Stimulated activated CD8-positive, alpha-beta memory T cell treated with anti-CD3 and anti-CD28 coated beads, Interleukin-4, amount 100 ng/mL, for 48 hours (primary cell): ENCODE measurements at regions not wholly inside any gene's neighbourhood (a gene's known extent, or its start where the extent isn't known, plus 50 kb on each side); places are given as distances from the start of the nearest gene placed in this dataset.

Experiments used
- DNase-seq: peaks from one replicate; pipeline ENCODE4 v3.0.0-alpha.2; 2020

DNA sequence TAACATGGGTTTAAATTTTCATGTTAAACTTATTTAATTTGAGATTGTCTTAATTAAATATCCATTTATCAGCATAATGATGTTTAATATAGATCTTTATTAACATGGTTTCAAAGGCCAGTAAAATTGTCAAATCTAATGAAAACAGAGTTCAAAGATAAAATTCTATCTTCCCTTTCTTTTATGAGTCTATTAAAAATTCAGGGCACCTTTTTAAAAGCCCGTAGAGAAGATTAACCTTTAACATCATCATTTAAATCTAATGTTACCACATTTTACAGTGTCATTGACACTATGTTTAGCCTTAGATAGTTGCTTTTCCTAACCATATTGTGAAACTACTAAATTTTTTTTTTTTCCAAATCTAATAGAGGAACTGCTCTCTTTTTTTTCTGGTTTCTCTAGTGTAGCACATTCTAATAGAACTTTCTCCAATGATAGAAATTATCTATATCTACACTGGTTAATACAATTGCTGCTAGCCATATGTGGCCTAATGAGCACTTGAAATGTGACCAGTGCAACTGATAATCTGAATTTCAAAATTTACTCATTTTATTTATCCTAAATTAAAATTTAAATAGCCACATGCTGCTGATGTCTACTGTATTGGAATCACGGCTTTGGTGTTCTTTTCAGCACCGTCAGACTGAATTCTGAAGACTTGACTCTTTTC lies 410.9 kb downstream of the UTRN start:
- DNase-seq = no peak

DNA sequence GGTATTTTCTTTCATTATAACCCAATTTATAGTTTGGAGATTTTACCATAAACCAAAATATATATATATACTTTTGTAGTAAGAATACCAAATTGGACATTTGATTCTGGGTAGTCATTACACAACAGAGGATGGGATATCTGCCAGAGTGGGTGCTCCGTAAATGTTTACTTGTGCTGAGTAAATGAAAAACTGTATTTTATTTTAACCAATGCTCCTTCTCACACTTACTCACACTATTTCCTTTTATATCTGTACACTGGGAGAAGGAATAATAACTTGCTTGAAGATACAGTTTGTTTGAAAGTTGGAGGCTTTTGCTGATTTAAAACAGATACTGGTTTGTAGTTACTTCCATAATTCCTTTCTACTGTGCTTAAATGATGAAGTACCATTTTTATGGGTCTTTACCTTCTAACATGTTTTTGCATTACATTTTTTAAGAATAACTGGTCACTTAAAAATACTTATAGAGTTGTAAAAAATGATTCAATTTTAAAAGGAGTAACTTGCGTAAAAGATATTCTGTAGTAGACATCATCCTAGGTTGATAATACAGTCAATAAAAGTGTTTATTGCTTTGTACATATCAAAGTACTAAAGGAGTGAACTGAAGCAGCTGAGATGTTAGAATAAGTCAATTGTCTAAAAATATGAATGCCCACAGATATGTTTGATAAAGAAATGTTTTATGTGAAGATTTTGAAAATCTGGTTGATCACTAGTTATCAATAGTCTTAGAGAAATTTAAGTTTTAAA lies 411.7 kb downstream of the UTRN start:
- no peak for DNase-seq

DNA sequence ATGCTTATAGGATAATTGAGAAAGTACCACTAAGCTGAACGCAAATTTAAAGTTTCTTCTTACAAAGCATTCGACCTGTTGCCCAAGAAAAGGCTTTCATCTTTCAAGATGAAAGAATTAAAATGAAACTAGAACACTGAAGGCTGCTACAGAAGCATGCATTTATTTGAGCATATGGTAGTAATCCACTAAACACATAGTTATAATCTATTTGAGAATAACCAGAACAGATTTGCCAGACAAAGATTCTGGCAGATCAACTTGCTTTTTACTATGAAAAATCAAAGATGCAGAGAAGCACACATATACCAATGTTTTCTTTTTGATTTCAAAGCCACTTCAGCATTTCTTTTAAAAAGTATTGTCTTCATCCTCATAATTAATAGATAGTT lies 412.2 kb downstream of the UTRN start:
- no peak for DNase-seq

DNA sequence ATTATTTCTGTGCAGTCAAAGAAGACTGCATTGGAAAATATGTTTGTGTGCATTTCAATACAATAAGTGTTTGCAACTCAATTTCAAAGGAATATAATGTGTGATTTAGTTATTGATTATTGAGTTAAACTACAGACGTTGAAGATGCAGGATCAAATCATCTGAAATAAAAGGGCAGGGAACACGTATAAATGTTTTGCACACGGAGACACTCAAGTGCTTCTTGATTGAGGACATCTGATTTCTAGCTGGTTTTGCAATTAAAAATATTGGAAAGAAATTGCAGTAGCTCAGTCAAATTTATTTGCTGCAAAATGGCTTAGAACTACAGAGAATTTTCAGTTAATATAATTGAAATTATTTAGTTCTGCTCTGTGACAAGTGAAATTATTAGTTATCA lies 412.7 kb downstream of the UTRN start:
- no peak for DNase-seq

DNA sequence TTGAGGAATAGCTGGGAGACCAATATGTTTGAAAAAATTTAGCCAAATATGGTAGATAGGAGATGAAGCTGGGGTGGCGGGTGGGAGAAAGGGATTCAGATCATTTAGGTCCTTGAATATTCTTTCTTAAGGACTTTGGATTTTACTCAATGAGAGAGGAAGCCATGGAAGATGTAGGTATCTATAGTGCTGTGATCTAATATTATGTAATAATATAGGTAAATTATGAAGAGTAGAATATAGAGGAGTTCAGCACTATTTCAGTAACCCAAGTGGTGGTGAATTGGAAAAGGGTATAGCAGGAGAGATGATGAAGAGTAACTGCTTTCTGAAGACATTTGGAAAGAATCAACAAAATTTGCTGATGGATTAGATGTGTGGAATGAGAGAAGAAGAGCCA lies 417.6 kb downstream of the UTRN start:
- DNase-seq = no peak

DNA sequence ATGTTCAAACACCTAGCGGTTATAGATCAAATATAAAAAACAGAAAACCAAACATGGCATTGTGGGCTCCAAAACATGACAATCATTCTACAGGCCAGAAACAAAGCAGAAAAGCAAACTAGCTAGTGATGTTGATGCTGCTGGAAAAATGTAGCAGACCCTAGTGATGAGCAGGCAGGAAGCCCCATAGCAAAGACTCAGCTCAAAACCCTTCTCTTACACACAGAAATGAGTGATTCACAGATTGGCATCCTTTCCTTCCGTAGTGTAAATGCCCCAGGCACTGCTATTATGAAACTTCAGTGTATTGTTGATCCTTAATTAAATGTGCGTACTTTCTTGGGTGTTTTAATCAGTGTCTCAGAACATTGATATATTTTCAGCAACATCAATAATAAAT lies 425.1 kb downstream of the UTRN start:
- DNase-seq = no peak

DNA sequence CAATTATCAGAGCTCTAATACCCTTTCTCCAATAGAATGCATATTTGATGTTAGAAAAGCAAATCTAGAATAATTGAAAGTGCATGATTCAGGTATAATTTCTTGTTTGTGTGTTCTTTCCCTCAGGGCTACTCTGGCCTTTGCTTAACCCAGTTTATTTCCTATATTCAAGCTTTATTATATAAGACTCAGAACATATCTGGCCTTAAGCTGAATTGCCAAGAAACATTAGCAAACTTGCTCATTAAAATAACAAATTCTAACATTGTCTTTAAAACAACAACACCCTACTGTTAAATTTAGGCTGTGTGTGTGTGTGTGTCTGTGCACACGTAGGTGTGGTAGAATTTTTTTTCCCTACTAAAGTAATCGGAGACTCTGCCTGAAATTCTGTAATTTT lies 426.5 kb downstream of the UTRN start:
- no peak for DNase-seq

DNA sequence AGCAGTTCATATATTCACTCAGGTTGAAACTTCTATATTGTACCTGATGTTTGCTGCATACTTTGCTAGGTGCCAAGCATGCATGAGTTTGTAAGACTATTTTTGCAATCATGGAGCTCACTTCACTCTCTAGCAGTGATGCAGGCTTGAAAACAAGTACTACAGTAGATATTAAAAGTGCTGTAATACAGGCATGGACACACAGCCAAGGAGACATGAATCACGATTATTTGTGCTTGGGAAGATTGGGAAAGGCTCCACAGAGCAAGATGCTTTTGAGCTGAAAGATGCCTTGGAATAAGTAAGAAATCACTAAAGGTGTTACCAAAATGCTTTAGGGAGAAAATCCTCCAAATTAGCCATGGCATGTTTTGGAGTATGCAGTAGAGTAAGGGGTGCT lies 427.4 kb downstream of the UTRN start:
- no peak for DNase-seq

DNA sequence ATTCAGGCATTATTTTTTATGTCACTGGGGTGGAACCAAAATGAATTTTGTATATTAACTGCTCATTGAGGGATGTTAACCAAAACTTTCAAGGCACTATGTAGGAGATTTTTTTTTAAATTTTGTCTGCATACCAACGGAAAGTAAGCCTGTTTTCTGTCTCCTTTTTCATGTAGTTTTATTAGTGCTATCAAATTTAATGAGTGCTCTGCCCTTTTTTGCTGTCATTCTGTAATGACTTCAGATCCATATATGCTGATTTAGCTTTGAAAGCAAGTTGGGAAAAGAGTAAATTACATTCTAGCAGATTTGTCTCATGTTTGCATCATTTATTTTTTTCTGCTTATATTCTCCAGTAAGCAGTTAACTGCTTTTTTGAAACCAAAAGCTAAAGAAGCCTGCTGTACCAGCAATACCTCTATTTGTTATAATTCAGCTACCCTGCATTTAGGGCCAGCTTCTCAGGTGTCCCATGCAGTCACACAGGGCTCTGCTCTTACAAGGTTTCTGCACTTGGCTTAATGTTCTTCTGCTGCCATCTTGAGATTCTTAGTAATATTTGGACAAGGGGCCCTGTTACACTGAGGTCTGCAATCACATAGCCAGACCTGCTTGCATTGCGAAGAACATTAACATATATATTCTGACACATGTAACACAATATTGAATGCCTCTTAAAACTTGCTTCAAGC lies 429.0 kb downstream of the UTRN start:
- DNase-seq = no peak

DNA sequence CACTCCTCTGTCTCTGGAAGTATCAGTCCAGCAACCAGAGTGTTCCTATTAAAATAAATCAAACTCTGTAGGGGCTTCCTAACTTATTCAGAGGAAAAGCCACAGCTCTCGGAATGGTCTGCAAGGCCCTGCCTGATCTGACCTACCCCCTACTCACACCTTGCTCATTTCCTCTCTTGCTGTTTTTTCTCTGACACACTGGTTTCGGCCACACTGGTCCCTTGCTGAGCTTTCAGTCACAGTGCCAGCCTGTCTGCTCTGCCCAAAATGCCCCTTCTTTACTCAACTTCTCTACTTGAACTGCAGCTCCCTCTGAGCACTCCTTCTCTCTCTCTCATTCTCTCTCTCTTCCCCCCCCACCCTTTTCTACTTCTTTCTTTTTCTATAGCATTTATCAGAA lies 430.2 kb downstream of the UTRN start:
- DNase-seq = peak; percentile 30

DNA sequence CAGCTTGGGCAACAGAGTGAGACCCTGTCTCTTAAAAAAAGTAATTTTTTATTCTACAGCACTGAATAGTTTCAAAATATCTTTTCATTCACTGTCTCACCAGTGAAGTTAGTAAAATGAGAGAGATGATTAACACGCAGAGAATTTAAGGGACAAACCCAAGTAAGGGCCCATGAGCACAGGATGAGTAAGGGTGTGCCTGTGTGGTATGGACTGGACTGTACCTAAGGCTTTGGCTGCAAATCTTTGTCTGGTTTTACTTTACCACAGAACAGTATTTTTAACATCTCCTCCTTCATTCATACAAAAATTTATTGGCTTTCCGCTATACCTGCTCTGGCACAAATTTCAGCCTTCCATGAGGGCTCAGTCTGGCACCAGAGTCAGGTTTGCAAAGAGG lies 433.3 kb downstream of the UTRN start:
- no peak for DNase-seq

DNA sequence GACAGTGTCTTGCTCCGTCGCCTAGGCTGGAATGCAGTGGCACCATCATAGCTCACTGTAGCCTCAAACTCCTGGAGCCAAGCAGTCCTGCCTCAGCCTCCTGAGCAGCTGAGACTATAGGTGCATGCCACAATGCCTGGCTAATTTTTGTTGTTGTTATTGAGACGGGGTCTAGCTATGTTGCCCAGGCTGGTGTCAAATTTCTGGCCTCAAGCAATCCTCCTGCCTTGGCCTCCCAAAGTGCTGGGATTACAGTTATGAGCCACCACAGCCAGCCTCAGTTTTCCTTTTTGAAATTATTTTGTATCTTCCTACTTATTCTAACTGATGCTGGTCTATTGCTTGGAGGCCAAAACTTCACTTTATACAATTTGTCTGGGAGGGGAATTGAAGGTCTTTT lies 436.1 kb downstream of the UTRN start:
- DNase-seq = no peak

DNA sequence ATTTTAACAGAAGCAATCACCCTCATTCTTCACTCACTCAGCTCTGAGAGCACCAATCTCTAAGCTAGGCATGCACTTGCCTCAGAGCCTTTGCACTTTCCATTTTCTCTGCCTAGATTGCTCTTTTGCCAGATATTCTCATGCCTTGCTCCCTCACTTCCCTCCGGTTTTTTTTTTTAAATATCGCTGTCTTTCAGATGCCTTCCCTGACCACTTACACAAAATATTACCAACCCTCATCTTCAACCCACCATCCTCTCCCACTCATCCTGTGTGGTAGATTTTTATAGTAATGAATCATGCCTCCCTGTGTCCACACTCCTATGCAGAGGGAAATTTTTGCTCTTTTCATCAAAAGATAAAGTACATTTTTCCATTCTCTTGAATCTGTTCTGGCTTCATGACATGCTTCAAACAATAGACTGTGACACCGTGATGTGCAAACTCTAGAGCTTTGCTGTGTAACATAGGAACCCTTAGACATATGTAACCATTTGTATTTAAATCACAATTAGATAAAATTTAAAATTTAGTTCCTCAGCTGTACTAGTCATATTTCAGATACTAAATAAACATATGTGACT lies 437.1 kb downstream of the UTRN start:
- DNase-seq = no peak

DNA sequence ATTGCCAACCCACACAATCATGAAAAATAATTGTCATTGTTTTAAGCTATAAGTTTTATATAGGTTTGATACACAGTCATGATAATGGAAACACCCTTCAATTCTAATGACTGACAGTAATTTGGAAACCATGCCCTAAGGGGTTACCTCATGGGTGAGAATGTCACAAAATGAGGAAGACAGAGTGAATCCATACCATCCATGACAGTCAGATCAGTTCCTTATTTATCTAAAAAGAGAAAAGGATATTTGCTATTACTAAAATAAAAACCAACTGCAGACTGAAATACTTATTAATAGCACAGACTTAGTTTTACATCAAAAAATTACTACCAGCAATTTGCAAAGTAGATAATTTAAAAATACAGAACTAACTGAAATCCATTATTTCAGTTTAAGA lies 437.8 kb downstream of the UTRN start:
- no peak for DNase-seq

DNA sequence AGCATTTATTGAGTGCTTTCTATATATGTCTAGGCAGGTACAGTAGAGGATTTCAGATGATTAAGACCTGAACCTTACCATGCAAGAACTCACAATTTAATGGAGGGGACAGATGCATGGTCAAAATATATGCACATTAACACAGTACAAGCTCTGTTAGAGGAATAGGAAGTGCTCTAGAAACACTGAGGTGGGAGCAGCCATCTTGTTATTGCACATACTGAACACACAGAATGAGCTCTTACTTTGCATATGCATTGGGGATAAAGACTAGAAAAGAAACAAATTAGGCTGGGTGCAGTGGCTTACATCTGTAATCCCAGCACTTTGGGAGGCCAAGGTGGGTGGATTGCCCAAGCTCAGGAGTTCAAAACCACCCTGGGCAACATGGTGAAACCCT lies 438.3 kb downstream of the UTRN start:
- no peak for DNase-seq

DNA sequence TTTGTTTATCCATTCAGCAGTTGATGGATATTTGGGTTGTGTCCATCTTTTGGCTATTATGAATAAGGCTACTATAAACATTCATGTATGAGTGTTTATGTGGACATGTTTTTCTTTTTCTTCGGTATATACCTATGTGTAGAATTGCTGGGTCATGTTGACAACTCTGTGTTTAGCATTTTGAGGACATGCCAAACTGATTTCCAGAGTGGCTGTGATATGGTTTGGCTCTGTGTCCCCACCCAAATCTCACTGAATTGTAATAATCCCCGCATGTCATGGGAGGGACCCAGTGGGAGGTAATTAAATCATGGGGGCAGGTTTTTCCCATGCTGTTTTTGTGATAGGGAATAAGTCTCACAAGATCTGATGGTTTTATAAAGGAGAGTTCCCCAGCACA lies 439.7 kb downstream of the UTRN start:
- DNase-seq = no peak

DNA sequence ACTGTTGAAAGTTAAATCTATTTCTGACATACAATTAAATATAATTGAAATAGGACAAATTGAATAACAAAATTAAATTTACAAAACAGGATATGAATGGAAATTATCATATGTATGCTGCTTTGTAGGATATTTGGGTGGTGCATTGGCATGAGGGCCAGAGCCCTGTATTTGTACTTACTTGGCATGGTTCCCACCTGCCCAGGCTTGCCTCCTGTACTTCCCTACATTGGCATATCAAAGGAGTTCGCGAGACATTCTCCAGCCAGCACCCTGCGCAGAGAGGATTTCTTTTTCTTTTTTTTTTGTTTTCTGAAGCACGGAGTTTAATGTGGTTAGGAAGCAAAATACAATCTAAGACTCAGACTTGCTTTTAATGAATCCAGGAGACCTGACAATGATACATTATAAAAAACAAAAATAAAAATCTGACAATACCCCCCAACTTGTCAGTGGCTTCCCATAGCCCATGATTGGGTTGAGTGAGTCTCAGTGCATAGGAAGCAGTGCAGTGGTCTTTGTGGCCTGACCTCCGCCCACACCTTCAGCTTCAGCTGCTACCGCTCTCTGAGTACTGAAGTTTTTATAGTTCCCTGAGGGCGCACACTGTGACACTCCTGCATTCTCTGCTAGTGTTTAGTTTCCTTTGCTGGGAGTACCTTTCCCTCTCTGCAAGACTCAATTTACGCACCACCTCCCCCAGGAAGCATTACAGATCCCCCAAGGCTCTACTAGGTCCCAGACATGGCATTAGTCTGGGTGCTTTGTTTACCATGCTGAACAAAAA lies 440.8 kb downstream of the UTRN start:
- DNase-seq = peak; percentile 61

DNA sequence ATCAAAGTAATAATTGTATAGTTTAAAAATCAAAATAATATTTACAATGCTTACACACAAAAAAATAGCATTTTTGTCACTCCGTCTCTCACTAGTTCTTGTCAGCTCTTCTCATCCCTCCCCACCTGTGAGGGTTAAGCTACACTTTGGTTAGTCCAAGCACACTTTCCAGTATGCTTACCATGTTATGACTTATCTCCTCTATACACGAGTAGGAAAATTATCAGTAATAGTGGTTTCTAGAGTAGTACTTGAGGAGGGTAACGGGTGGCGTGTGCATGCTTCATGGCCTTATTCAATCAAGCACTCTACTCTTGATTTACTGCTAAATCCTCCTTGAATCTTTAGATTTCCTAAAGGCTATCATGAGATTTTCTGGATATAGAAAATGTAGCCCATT lies 443.7 kb downstream of the UTRN start:
- no peak for DNase-seq

DNA sequence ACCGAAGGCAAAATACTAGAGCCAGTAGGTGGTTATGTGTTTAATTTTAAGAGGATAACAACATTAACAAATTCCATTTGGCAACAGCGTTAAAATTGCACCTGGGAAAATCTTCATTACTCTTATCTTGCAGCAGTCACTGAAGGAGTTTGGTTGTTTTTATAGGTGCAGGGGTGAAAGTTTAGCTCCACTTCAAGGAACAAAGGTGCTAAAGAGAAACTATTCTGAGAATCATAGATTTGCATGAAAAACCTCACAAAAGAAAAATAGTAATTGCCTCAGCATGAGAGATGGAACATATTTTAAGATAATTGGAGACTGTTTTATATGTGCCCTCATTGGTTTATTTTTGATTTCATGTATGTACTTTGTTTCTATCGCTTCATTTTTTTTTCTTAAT lies 444.4 kb downstream of the UTRN start:
- no peak for DNase-seq

DNA sequence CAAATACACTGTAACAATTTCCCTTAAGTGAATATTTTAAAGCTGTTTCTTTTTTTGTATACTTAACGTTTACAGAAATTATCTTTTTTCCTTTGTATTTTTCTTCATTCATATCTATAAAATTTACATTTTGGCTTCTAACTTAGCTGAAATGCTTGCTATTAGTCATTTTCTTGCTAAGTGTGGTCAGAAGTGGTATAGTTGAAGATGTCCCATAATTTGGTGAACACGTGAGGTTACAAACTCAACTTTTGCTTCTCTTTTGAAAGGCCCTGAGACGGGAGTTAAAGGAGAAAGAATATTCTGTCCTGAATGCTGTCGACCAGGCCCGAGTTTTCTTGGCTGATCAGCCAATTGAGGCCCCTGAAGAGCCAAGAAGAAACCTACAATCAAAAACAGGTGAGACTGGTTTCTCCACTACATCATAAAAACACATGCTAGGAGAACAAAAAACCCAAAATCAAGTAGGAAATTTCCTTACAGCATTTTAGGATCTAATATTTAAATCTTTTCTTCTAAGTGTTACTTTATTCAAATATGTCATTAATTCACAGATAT lies 445.0 kb downstream of the UTRN start:
- DNase-seq = no peak

DNA sequence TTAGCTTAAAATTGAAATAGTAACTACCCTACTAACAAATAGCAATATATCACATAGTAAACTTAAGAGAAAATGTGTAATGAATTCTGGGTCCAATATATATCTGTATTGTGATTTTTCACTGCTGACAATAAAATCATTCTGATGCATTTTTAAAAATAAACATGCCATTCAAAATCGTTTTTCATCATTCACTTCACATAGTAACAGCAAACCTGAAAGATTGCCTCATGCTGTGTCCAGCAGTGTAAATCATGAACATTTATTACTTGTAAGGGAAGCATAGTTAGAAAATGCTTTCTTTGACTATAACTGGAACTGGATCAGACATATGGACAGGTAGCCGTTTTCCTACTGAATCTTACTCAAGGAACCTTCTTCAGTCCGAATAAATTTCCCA lies 446.1 kb downstream of the UTRN start:
- no peak for DNase-seq

DNA sequence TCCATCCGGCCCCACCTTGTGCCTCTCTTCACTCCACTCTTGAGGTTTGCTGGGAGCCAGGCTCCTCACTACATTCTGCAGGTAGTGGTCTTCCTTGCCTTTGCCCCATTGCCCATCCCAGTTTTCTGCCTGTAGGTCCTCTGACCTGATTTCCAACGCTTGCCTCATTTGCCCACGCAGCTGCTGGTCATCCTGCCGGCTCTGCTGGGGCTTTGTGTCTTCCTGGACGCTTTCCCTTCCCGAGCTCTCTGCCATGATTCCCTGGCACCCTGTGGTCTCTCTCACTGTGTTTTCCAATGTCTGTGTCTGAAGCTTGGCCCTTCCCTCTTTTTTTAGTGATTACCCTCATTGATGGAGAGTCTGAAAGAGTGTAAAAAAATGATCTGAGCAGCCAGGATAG lies 451.6 kb downstream of the UTRN start:
- DNase-seq = no peak

DNA sequence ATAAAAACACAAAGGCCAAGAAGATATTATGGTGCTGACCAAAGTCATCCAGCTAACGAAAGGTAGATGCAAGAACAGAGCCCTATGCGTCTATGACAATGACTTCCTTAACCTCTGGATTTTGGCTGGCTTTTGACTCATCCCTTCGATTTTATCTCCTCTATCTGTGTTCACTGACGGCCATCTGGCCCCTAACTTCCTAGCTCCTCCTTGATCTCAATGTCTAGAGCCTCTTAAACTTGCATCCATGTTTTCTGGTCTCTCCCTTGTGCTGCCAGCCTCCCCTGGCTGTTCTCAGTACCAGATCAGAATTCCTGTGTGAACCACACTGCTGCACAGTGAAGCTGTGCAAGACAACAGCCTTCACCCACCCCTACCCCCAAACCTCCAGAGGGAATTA lies 452.9 kb downstream of the UTRN start:
- no peak for DNase-seq
